HepG2 (cell line): ENCODE measurements at regions not wholly inside any gene's neighbourhood (a gene's known extent, or its start where the extent isn't known, plus 50 kb on each side); places are given as distances from the start of the nearest gene placed in this dataset.

ENCODE experiments used
- ATAC-seq: fragments of 200-7000 bp; cut with Tn5 transposase; 3 replicates; pipeline ENCODE4 v1.9.1; 2020; ENCODE audit warnings: mild to moderate bottlenecking, moderate library complexity
- BruUV-seq: library from RNA; stranded (reverse); fragments of 400-500 nt; replicated peaks from 2 replicates; lab custom pipeline; 2021; lab: Mats Ljungman, UMichigan
- CTCF ChIA-PET: fragments of 300-600 bp; formaldehyde crosslinking; extraction: SDS; loops from one replicate; lab custom pipeline; 2021; ENCODE audit warnings: low total read pairs, inconsistent platforms, low intra/inter-chr PET ratio; lab: Yijun Ruan, JAX
- POLR2A ChIA-PET: fragments of 350-600 bp; sonication (Branson Sonifier 250); formaldehyde crosslinking; loops from one replicate; lab custom pipeline; 2020; ENCODE audit warnings: antibody characterized with exemption, inconsistent platforms; lab: Yijun Ruan, JAX
- DNase-seq: peaks from one replicate; pipeline ENCODE4 v3.0.0-alpha.2; 2015; ENCODE audit warnings: low spot score
- FAIRE-seq: peaks from 3 replicates; lab custom pipeline; 2011; peaks lifted over from hg19 to GRCh38; lab: Jason Lieb, UNC
- H2AFZ ChIP-seq: one replicate; pipeline ENCODE4 v1.6.1; 2011; ENCODE audit warnings: low read length, inconsistent platforms
- H3K27ac ChIP-seq: fragments of 300-600 bp; 3 replicates; pipeline ENCODE4 v1.8.0; 2011; ENCODE audit warnings: mixed run types, mild to moderate bottlenecking, mixed read lengths, low read length, inconsistent platforms; ENCODE audit not compliant: insufficient read depth; ENCODE audit errors: extremely low read length
- H3K27me3 ChIP-seq, 2 experiments: fragments of 200-600 bp in 1 of 2; 2 replicates in 1 of 2; 3 replicates in 1 of 2; pipeline versions ENCODE4 v1.6.0 to v1.8.0; 2011; ENCODE audit warnings: low read length in 2 of 2, mild to moderate bottlenecking in 2 of 2, moderate library complexity in 2 of 2, inconsistent platforms in 1 of 2; ENCODE audit not compliant: insufficient read depth in 2 of 2, control insufficient read depth in 1 of 2
- H3K36me3 ChIP-seq, 2 experiments: fragments of 200-600 bp in 1 of 2; replicated peaks in 1 of 2; 2 replicates in 1 of 2; 3 replicates in 1 of 2; pipeline versions ENCODE4 v1.5.1 to v1.8.0; 2011; ENCODE audit warnings: low read length in 2 of 2, inconsistent platforms in 1 of 2; ENCODE audit not compliant: insufficient read depth in 2 of 2, control insufficient read depth in 1 of 2
- H3K4me1 ChIP-seq: 2 replicates; pipeline ENCODE4 v1.5.1; 2012; ENCODE audit warnings: low read length, inconsistent platforms; ENCODE audit not compliant: insufficient read depth
- H3K4me2 ChIP-seq: 2 replicates; pipeline ENCODE4 v1.6.0; 2011; ENCODE audit warnings: low read depth, low read length, inconsistent platforms
- H3K4me3 ChIP-seq, 3 experiments: fragments of 200-600 bp in 1 of 3; sonication (generic), shearing (Covaris generic) in 1 of 3; replicated peaks in 1 of 3; 2 replicates each; pipeline ENCODE4 v1.5.1; 2011 to 2016; ENCODE audit warnings: low read length in 3 of 3, inconsistent platforms in 2 of 3, low read depth in 2 of 3, mild to moderate bottlenecking in 2 of 3, control low read depth in 1 of 3, mixed read lengths in 1 of 3; ENCODE audit not compliant: insufficient read depth in 1 of 3
- H3K79me2 ChIP-seq: one replicate; pipeline ENCODE4 v1.6.1; 2011; ENCODE audit warnings: low read length, inconsistent platforms; ENCODE audit not compliant: insufficient read depth
- H3K9ac ChIP-seq: 2 replicates; pipeline ENCODE4 v1.6.0; 2011; ENCODE audit warnings: mild to moderate bottlenecking, low read depth, low read length, inconsistent platforms; ENCODE audit not compliant: insufficient read depth
- H3K9me3 ChIP-seq: 2 replicates; pipeline ENCODE4 v1.5.1; 2012; ENCODE audit warnings: mild to moderate bottlenecking, low read length
- H4K20me1 ChIP-seq: 2 replicates; pipeline ENCODE4 v1.6.0; 2011; ENCODE audit warnings: inconsistent platforms, mild to moderate bottlenecking, low read length, moderate library complexity; ENCODE audit not compliant: insufficient read depth
- ARNTL ChIP-seq: sonication (generic); formaldehyde crosslinking; IDR thresholded peaks from 2 replicates; pipeline ENCODE4 v1.4.0; 2020; ENCODE audit warnings: mild to moderate bottlenecking, missing genetic modification reagents
- MLLT10 ChIP-seq: sonication (generic); formaldehyde crosslinking; IDR thresholded peaks from 2 replicates; pipeline ENCODE4 v1.4.0; 2020; ENCODE audit warnings: missing genetic modification reagents
- NFKB2 ChIP-seq: sonication (generic); formaldehyde crosslinking; IDR thresholded peaks from 2 replicates; pipeline ENCODE4 v1.4.0; 2020; ENCODE audit warnings: missing genetic modification reagents, borderline replicate concordance
- RBM22 ChIP-seq: fragments of 200-400 bp; formaldehyde crosslinking; optimal IDR thresholded peaks from 2 replicates; pipeline ENCODE3; 2017; ENCODE audit warnings: mild to moderate bottlenecking, low read length, moderate library complexity
- ZNF264 ChIP-seq: sonication (generic); formaldehyde crosslinking; IDR thresholded peaks from 2 replicates; pipeline ENCODE4 v1.4.0; 2020; ENCODE audit warnings: missing genetic modification reagents
- ZNF547 ChIP-seq: sonication (generic); formaldehyde crosslinking; IDR thresholded peaks from 2 replicates; pipeline ENCODE4 v1.5.1; 2020; ENCODE audit warnings: mild to moderate bottlenecking, missing genetic modification reagents
- ZNF768 ChIP-seq: sonication (generic); formaldehyde crosslinking; IDR thresholded peaks from 2 replicates; pipeline ENCODE4 v1.4.0; 2020; ENCODE audit warnings: missing genetic modification reagents
- WGBS: methylation state at CpG from one replicate; pipeline ENCODE4 v1.1.6; 2017; ENCODE audit warnings: low lambda C conversion rate; 5-methylcytosine and 5-hydroxymethylcytosine counted together
- in situ Hi-C: cut with HindIII; loops from 2 replicates; pipeline ENCODE4 v1.10.0; 2017; ENCODE audit warnings: low pct_unique_long_range_greater_than_20kb; ENCODE audit not compliant: extremely low pct_ligation_motif_present
- intact Hi-C: fragments of 100-400 bp; cut with micrococcal nuclease; formaldehyde crosslinking; loops from one replicate; pipeline ENCODE4 v1.10.0; 2022; ENCODE audit not compliant: unreplicated experiment
- TF ChIP-seq, protein P1 (sequence below): sonication (generic); formaldehyde crosslinking; IDR thresholded peaks from 2 replicates; pipeline ENCODE4 v1.4.0; 2020; ENCODE audit warnings: missing genetic modification reagents, borderline replicate concordance
- TF ChIP-seq, protein P2 (sequence below): sonication (generic); formaldehyde crosslinking; IDR thresholded peaks from 2 replicates; pipeline ENCODE4 v1.4.0; 2020; ENCODE audit warnings: low read depth, mild to moderate bottlenecking, missing genetic modification reagents
- TF ChIP-seq, protein P3 (sequence below): sonication (generic); formaldehyde crosslinking; IDR thresholded peaks from 2 replicates; pipeline ENCODE4 v1.5.0; 2020; ENCODE audit warnings: mild to moderate bottlenecking, missing genetic modification reagents
- TF ChIP-seq, protein P4 (sequence below): sonication (generic); formaldehyde crosslinking; IDR thresholded peaks from 2 replicates; pipeline ENCODE4 v1.4.0; 2020; ENCODE audit warnings: missing genetic modification reagents
- TF ChIP-seq, protein P5 (sequence below): sonication (generic); formaldehyde crosslinking; IDR thresholded peaks from 2 replicates; pipeline ENCODE4 v1.4.0; 2020; ENCODE audit warnings: missing genetic modification reagents
- TF ChIP-seq, protein P6 (sequence below): sonication (generic); formaldehyde crosslinking; IDR thresholded peaks from 2 replicates; pipeline ENCODE4 v1.8.1; 2023; ENCODE audit warnings: missing genetic modification reagents, mild to moderate bottlenecking, borderline replicate concordance

DNA sequence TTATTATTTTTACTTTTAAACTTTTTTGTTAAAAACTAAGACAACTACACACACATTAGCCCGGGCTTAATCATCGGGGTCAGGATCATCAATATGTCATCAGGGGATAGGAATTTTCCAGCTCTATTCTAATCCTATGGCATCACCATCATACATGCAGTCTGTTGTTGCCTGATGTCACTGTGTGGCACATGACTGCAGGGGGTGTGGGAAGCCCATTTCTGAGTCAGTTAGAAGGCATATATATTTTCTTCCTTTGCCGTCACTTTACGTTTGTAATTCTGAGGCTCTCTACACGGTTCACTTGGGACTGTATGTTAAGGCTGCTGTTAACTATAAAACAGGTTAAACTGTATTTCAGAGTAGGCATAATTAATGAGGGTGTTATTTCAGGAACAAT lies 144.4 kb upstream of the ITGA6 start:
- ATAC-seq, result no peak
- H3K27me3 ChIP-seq, result 0 out of 5 replicates have a peak, but pooled peaks cover 0 to 9% of the 10 kb centered on the region in 2 experiments
- H3K4me2 ChIP-seq, result no peak overlapping the region
- H4K20me1 ChIP-seq, result no peaks in the 10 kb centered on the region
- BruUV-seq, result no TSS peak
- H3K79me2 ChIP-seq, result no peaks in the 10 kb centered on the region
- DNase-seq, result no peak
- H3K4me3 ChIP-seq, result no peak overlapping the region
- H2AFZ ChIP-seq, result no peak overlapping the region
- no peak for FAIRE-seq
- no peaks in the 10 kb centered on the region for H3K9me3 ChIP-seq
- WGBS, result 61% methylated on average over 5 of the region's 5 CpGs
- no peak overlapping the region for H3K9ac ChIP-seq
- H3K4me1 ChIP-seq, result no peaks in the 10 kb centered on the region
- CTCF ChIA-PET, result no interaction called here
- H3K27ac ChIP-seq, result no peak overlapping the region
- POLR2A ChIA-PET, result no interaction called here
- TF ChIP-seq ZNF264 (CRISPR knock-in tag), result no peak
- TF ChIP-seq ZNF547 (CRISPR knock-in tag), result no peak
- TF ChIP-seq, protein P1, sequence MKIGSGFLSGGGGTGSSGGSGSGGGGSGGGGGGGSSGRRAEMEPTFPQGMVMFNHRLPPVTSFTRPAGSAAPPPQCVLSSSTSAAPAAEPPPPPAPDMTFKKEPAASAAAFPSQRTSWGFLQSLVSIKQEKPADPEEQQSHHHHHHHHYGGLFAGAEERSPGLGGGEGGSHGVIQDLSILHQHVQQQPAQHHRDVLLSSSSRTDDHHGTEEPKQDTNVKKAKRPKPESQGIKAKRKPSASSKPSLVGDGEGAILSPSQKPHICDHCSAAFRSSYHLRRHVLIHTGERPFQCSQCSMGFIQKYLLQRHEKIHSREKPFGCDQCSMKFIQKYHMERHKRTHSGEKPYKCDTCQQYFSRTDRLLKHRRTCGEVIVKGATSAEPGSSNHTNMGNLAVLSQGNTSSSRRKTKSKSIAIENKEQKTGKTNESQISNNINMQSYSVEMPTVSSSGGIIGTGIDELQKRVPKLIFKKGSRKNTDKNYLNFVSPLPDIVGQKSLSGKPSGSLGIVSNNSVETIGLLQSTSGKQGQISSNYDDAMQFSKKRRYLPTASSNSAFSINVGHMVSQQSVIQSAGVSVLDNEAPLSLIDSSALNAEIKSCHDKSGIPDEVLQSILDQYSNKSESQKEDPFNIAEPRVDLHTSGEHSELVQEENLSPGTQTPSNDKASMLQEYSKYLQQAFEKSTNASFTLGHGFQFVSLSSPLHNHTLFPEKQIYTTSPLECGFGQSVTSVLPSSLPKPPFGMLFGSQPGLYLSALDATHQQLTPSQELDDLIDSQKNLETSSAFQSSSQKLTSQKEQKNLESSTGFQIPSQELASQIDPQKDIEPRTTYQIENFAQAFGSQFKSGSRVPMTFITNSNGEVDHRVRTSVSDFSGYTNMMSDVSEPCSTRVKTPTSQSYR (CRISPR knock-in tag), result no peak
- TF ChIP-seq, protein P2, sequence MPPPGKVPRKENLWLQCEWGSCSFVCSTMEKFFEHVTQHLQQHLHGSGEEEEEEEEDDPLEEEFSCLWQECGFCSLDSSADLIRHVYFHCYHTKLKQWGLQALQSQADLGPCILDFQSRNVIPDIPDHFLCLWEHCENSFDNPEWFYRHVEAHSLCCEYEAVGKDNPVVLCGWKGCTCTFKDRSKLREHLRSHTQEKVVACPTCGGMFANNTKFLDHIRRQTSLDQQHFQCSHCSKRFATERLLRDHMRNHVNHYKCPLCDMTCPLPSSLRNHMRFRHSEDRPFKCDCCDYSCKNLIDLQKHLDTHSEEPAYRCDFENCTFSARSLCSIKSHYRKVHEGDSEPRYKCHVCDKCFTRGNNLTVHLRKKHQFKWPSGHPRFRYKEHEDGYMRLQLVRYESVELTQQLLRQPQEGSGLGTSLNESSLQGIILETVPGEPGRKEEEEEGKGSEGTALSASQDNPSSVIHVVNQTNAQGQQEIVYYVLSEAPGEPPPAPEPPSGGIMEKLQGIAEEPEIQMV (CRISPR knock-in tag), result no peak
- TF ChIP-seq, protein P3, sequence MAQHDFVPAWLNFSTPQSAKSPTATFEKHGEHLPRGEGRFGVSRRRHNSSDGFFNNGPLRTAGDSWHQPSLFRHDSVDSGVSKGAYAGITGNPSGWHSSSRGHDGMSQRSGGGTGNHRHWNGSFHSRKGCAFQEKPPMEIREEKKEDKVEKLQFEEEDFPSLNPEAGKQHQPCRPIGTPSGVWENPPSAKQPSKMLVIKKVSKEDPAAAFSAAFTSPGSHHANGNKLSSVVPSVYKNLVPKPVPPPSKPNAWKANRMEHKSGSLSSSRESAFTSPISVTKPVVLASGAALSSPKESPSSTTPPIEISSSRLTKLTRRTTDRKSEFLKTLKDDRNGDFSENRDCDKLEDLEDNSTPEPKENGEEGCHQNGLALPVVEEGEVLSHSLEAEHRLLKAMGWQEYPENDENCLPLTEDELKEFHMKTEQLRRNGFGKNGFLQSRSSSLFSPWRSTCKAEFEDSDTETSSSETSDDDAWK (CRISPR knock-in tag), result no peak
- no peak for TF ChIP-seq MLLT10 (CRISPR knock-in tag)
- TF ChIP-seq, protein P4, sequence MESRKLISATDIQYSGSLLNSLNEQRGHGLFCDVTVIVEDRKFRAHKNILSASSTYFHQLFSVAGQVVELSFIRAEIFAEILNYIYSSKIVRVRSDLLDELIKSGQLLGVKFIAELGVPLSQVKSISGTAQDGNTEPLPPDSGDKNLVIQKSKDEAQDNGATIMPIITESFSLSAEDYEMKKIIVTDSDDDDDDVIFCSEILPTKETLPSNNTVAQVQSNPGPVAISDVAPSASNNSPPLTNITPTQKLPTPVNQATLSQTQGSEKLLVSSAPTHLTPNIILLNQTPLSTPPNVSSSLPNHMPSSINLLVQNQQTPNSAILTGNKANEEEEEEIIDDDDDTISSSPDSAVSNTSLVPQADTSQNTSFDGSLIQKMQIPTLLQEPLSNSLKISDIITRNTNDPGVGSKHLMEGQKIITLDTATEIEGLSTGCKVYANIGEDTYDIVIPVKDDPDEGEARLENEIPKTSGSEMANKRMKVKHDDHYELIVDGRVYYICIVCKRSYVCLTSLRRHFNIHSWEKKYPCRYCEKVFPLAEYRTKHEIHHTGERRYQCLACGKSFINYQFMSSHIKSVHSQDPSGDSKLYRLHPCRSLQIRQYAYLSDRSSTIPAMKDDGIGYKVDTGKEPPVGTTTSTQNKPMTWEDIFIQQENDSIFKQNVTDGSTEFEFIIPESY, result no peak
- TF ChIP-seq, protein P5, sequence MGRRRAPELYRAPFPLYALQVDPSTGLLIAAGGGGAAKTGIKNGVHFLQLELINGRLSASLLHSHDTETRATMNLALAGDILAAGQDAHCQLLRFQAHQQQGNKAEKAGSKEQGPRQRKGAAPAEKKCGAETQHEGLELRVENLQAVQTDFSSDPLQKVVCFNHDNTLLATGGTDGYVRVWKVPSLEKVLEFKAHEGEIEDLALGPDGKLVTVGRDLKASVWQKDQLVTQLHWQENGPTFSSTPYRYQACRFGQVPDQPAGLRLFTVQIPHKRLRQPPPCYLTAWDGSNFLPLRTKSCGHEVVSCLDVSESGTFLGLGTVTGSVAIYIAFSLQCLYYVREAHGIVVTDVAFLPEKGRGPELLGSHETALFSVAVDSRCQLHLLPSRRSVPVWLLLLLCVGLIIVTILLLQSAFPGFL (CRISPR knock-in tag), result no peak
- no peak for TF ChIP-seq ARNTL (CRISPR knock-in tag)
- no peak for TF ChIP-seq RBM22
- TF ChIP-seq, protein P6, sequence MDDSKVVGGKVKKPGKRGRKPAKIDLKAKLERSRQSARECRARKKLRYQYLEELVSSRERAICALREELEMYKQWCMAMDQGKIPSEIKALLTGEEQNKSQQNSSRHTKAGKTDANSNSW, result no peak
- TF ChIP-seq NFKB2, result no peak
- no peak for TF ChIP-seq ZNF768 (CRISPR knock-in tag)
- intact Hi-C loops, result loop anchor here (10.0 kb wide), 1 partner anchor 182 kb away; no protein-coding TSS in a partner anchor
- no peaks in the 10 kb centered on the region for H3K36me3 ChIP-seq
- in situ Hi-C loops, result no loop called here
